ENCODE measurements at regions not wholly inside any gene's neighbourhood (a gene's known extent, or its start where the extent isn't known, plus 50 kb on each side); places are given as distances from the start of the nearest gene placed in this dataset.

DNA sequence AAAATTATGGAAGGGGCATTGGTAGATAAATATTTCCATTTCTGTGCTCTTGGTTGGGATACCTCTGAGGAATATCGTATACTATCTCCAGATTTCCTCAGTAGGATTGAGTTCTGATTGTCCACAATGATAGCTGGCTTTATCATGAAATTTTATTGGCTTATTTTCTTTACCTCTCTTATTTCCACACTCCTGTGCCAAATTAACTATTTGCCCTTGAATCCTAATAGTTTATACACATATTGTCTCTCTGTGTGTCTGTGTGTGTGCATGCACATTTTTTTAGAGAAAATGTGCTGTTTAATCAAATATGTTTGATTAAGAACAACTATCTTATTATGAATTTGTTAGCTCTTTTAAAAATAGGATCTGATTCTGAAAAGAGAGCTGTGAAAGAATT is 271.6 kb downstream of the DTHD1 start:
- Histone ChIP-seq H3K27me3 (no peaks in the 10 kb centered on the region), H3K27ac (no peak overlapping the region), H3K4me1 (no peaks in the 10 kb centered on the region), H3K4me3 (no peak overlapping the region), H3K36me3 (ENCODE audit: low read depth, missing control alignments) (no peaks in the 10 kb centered on the region), H3K9me3 (no peaks in the 10 kb centered on the region)
- TF ChIP-seq POLR2A (IDR thresholded peaks at IDR 0.05): no peak
- TF ChIP-seq, protein P1, sequence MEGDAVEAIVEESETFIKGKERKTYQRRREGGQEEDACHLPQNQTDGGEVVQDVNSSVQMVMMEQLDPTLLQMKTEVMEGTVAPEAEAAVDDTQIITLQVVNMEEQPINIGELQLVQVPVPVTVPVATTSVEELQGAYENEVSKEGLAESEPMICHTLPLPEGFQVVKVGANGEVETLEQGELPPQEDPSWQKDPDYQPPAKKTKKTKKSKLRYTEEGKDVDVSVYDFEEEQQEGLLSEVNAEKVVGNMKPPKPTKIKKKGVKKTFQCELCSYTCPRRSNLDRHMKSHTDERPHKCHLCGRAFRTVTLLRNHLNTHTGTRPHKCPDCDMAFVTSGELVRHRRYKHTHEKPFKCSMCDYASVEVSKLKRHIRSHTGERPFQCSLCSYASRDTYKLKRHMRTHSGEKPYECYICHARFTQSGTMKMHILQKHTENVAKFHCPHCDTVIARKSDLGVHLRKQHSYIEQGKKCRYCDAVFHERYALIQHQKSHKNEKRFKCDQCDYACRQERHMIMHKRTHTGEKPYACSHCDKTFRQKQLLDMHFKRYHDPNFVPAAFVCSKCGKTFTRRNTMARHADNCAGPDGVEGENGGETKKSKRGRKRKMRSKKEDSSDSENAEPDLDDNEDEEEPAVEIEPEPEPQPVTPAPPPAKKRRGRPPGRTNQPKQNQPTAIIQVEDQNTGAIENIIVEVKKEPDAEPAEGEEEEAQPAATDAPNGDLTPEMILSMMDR (IDR thresholded peaks at IDR 0.05): no peak
- no peak for DNase-seq
- intact Hi-C loops (cut with DNase I; ENCODE audit: low total_unique reads): no loop called here
- 85% methylated on average over 1 of the region's 1 CpG for WGBS, 2 donors

- H3K9me3 ChIP-seq: no peaks in the 10 kb centered on the region
- no peaks in the 10 kb centered on the region for H3K27me3 ChIP-seq
- WGBS, 2 donors: 83 to 85% methylated on average over 3 of the region's 3 CpGs
- H3K27ac ChIP-seq: no peak overlapping the region
- DNase-seq: no peak
- no peaks in the 10 kb centered on the region for H3K4me1 ChIP-seq
- TF ChIP-seq, protein P1 (IDR thresholded peaks at IDR 0.05): no peak
- TF ChIP-seq POLR2A (IDR thresholded peaks at IDR 0.05): no peak
- intact Hi-C loops (cut with DNase I; ENCODE audit: low total_unique reads): no loop called here
- H3K36me3 ChIP-seq (ENCODE audit: low read depth, missing control alignments): no peaks in the 10 kb centered on the region
- H3K4me3 ChIP-seq: no peak overlapping the region
Measured at GRCh38 chr4:36553453-36553852, 272.0 kb downstream of the DTHD1 start.

DNA sequence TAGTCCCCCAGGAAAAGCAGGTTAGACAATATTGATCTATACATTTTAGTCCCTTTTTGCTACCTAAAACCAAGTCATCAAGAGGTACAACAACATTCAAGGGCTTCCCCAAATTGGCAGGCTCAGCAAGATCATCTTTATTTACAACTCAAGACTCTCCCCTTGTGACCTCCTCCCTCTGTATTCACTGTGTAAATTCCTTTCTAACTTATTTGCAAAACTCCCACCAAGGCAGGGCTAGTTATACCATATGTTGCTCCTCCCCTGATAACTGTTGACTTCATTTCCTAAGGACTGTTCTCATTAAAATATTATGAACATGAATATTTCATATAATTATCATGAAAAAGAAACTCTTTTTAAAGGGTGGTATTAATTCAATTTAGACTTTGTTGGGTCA is 275.6 kb downstream of the DTHD1 start:
- no peak overlapping the region for H3K4me3 ChIP-seq
- no peak overlapping the region for H3K27ac ChIP-seq
- H3K36me3 ChIP-seq (ENCODE audit: low read depth, missing control alignments): no peaks in the 10 kb centered on the region
- H3K4me1 ChIP-seq: no peaks in the 10 kb centered on the region
- TF ChIP-seq, protein P1 (IDR thresholded peaks at IDR 0.05): no peak
- TF ChIP-seq POLR2A (IDR thresholded peaks at IDR 0.05): no peak
- intact Hi-C loops (cut with DNase I; ENCODE audit: low total_unique reads): no loop called here
- H3K27me3 ChIP-seq: no peaks in the 10 kb centered on the region
- DNase-seq: no peak
- H3K9me3 ChIP-seq: no peaks in the 10 kb centered on the region

GRCh38 chr4:36568575-36568974 is 287.2 kb downstream of the DTHD1 start:
- Histone ChIP-seq H3K4me3 (no peak overlapping the region), H3K36me3 (ENCODE audit: low read depth, missing control alignments) (no peaks in the 10 kb centered on the region), H3K9me3 (no peaks in the 10 kb centered on the region), H3K27ac (no peak overlapping the region), H3K4me1 (no peaks in the 10 kb centered on the region), H3K27me3 (no peaks in the 10 kb centered on the region)
- peak; percentile 15 for DNase-seq
- TF ChIP-seq POLR2A (IDR thresholded peaks at IDR 0.05): no peak
- TF ChIP-seq, protein P1 (IDR thresholded peaks at IDR 0.05): no peak
- intact Hi-C loops (cut with DNase I; ENCODE audit: low total_unique reads): no loop called here
- 73% methylated on average over 3 of the region's 3 CpGs for WGBS, 2 donors

- TF ChIP-seq, protein P1 (IDR thresholded peaks at IDR 0.05): no peak
- TF ChIP-seq POLR2A (IDR thresholded peaks at IDR 0.05): no peak
- H3K36me3 ChIP-seq (ENCODE audit: low read depth, missing control alignments): no peaks in the 10 kb centered on the region
- DNase-seq: no peak
- H3K9me3 ChIP-seq: no peaks in the 10 kb centered on the region
- no peaks in the 10 kb centered on the region for H3K4me1 ChIP-seq
- H3K27me3 ChIP-seq: no peaks in the 10 kb centered on the region
- no peak overlapping the region for H3K27ac ChIP-seq
- WGBS, 2 donors: 94 to 97% methylated on average over 4 of the region's 4 CpGs
- intact Hi-C loops (cut with DNase I; ENCODE audit: low total_unique reads): no loop called here
- H3K4me3 ChIP-seq: no peak overlapping the region
Measured at GRCh38 chr4:36573441-36573840, 292.0 kb downstream of the DTHD1 start.
